ENCODE measurements at regions not wholly inside any gene's neighbourhood (a gene's known extent, or its start where the extent isn't known, plus 50 kb on each side); places are given as distances from the start of the nearest gene placed in this dataset.

GRCh38 chr1:117809764-117810163 is 119.7 kb downstream of the GDAP2 start:
- no peak for DNase-seq

DNA sequence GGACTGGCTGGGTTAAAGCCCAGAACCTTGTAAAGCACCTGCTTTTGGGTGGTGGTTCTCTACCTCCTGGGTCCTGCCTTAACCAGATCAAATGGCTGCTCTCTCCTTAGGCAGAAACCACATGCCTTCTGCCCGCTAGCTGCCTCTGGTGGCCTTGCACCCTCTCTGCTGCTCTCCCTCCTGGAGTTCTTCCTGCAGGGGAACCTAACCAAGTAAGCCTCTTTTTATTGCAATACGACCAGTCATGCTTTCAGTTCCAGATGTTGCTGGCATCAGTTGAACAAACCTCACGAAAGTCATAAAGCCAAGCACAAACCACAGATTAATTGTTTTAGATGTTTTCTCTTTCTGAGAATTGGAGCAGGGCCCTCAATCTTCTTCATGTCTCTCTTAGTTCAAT is 118.9 kb downstream of the GDAP2 start:
- no peak for DNase-seq

GRCh38 chr1:117812869-117813511 is 116.4 kb downstream of the GDAP2 start:
- no peak for DNase-seq

Data from COR-L47 (cell line).